Hematopoietic multipotent progenitor cell treated with erythropoietin and hydrocortisone succinate and interleukin-3 and kit ligand, for 8 days (in vitro differentiated cells): ENCODE measurements at regions not wholly inside any gene's neighbourhood (a gene's known extent, or its start where the extent isn't known, plus 50 kb on each side); places are given as distances from the start of the nearest gene placed in this dataset.

Experiments
- DNase-seq: peaks from one replicate; pipeline ENCODE4 v3.0.0-alpha.2; 2015

- DNase-seq: no peak
Measured at GRCh38 chr6:20028143-20028542, 184.1 kb downstream of the MBOAT1 start.

GRCh38 chr6:20028562-20028961, 183.7 kb downstream of the MBOAT1 start:
- no peak for DNase-seq

DNA sequence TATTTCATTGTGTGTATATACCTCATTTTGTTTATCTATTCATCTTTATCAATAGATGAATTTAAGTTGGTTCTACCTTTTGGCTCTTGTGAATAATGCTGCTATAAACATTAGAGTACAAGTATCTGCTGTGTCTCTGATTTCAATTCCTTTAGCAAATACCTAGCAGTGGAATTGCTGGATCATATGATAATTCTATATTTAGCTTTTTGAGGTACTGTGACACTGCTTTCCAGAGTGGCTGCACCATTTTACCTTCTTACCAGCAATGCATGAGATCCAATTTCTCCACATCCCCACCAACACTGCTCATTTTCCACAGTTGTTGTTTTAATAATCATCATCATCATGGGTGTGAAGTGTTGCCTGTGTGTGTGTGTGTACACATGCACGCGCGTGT, 182.3 kb downstream of the MBOAT1 start:
- DNase-seq: no peak

- no peak for DNase-seq
Measured at GRCh38 chr6:20031342-20031741, 180.9 kb downstream of the MBOAT1 start.

DNA sequence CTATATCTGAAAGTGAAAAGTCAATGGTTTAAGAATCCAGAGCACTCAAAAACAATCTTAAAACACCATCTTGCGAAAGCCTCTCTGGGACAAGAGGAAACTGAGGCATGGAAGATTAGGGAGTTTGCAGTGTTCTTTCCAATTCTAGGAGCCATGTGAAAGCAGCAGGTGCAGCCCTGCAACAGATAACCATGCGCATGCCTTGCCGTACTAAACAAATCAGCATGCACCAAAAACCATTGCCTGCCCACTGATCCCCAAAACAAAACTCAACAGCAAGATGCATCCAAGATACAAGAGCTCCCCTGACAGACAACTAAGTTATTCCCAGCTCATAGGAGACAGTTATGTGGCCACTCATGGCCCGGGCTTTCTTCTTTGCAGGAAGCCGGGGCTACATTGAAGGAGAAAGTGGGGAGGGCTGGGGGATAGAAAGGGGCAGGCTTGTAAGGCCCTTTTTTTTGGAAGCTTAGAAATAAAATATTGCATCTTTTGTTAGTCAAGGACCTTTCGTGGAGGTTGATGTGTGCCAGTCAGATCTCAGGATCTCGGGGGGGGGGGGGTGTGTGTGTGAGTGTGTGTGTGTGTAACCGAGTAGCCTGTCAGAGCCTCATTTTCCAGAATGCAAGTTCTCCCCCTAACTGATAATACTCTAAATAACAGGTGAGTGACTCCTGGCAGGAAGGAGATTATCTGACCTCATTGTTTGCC, 178.4 kb downstream of the MBOAT1 start:
- DNase-seq: peak; percentile 20

- DNase-seq: peak; percentile 91
Measured at GRCh38 chr6:20034408-20034769, 177.9 kb downstream of the MBOAT1 start.

- DNase-seq: no peak
Measured at GRCh38 chr6:20036141-20036677, 176.1 kb downstream of the MBOAT1 start.

DNA sequence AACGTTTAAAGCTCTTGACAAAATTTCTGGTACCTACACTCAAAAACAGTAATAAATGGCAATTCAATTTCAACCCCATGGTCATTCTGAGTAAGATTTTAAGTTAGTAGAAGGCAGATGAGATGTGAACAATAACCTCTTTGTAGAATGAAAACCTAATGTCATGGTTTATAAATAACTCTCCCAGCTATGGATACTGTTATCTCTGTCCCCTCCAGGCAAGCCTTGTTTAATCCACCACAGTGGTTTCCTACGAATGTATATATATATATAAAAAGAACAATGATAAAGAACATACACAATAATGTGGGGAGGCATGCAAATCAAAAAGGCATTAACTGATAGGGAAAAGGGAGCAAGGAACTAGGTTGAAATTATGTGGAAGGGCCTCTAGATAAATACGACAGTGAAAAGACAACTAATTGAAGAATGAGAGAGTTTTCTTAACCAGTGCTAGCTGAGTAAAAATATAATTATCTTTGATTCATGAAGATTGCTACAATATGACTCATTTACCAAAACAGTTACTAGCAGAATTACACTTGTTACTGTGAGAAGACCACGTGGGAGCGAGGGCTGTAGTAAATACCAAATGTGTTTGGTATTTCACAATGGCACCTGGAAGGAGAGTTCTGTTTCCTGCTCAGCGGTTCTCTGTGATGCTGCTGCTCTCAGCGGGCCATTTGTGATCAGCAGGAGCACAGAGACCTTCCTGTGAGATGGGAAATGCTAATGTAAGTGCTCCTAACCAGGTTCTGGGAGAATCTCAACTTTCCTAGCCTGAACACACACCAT, 173.7 kb downstream of the MBOAT1 start:
- peak; percentile 14 for DNase-seq

- no peak for DNase-seq
Measured at GRCh38 chr6:20044883-20045282, 167.4 kb downstream of the MBOAT1 start.
